ENCODE measurements at regions not wholly inside any gene's neighbourhood (a gene's known extent, or its start where the extent isn't known, plus 50 kb on each side); places are given as distances from the start of the nearest gene placed in this dataset.

DNA sequence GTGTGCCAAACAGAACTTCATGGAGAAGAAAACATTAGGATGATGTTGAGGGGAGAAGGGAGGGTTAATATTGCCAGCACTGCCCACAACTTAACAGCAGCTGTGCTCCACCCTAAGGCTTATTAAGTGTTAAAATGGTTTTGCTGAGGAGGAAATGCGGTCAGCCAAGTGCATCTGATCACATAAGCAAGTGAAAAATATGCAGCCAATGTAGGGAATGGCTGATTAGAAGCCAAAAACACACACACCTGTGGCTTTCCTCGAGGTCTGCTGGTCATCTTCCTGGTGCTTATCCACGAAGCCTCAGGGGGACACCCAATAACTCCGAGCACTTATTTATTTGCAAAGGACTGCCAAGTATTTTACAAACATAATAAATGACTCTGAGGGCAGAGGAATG, 66.3 kb upstream of the GPR45 start:
- TF ChIP-seq POLR2A (IDR thresholded peaks at IDR 0.05; ENCODE audit: extremely low read depth, insufficient read length) (no peak), MYC (IDR thresholded peaks at IDR 0.05; ENCODE audit: low read depth, low read length) (no peak), CTCF (IDR thresholded peaks at IDR 0.05; ENCODE audit: low read depth, low read length) (no peak)
- TF ChIP-seq, protein P1, sequence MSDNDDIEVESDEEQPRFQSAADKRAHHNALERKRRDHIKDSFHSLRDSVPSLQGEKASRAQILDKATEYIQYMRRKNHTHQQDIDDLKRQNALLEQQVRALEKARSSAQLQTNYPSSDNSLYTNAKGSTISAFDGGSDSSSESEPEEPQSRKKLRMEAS (IDR thresholded peaks at IDR 0.05; ENCODE audit: low read depth, low read length) = no peak
- H3K4me3 ChIP-seq (ENCODE audit: low read depth, low read length) = no peak overlapping the region
- DNase-seq (ENCODE audit: low read depth) = no peak

DNA sequence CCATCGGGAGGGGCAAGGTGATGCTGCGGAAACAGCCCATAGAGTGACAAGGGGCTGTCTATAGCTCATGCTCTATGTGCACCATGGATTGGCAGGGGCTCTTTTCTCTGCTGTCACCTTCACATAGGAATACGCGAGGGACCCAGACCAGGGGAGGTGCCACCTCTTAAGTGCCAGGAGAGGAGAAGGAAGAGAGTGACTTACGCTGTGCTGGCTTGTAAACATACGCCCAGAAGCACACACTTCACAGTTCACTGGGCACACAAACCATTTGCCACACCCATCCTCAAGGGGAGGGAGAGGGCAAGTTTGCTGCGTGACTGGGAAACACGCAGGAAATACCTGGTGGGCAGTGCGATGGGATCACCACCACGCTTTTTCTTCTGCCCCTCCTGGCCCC, 65.1 kb upstream of the GPR45 start:
- TF ChIP-seq CTCF (IDR thresholded peaks at IDR 0.05; ENCODE audit: low read depth, low read length) = no peak
- TF ChIP-seq, protein P1 (IDR thresholded peaks at IDR 0.05; ENCODE audit: low read depth, low read length) = no peak
- no peak for TF ChIP-seq MYC (IDR thresholded peaks at IDR 0.05; ENCODE audit: low read depth, low read length)
- TF ChIP-seq POLR2A (IDR thresholded peaks at IDR 0.05; ENCODE audit: extremely low read depth, insufficient read length) = no peak
- H3K4me3 ChIP-seq (ENCODE audit: low read depth, low read length) = no peak overlapping the region
- DNase-seq (ENCODE audit: low read depth) = no peak

- TF ChIP-seq, protein P1 (IDR thresholded peaks at IDR 0.05; ENCODE audit: low read depth, low read length) = no peak
- TF ChIP-seq POLR2A (IDR thresholded peaks at IDR 0.05; ENCODE audit: extremely low read depth, insufficient read length) (no peak), MYC (IDR thresholded peaks at IDR 0.05; ENCODE audit: low read depth, low read length) (no peak), CTCF (IDR thresholded peaks at IDR 0.05; ENCODE audit: low read depth, low read length) (no peak)
- no peak overlapping the region for H3K4me3 ChIP-seq (ENCODE audit: low read depth, low read length)
- DNase-seq (ENCODE audit: low read depth) = no peak
These were observed 64.5 kb upstream of the GPR45 start for GRCh38 chr2:105177008-105177407.

GRCh38 chr2:105177536-105178254, 63.8 kb upstream of the GPR45 start:
- DNase-seq (ENCODE audit: low read depth) = no peak
- H3K4me3 ChIP-seq (ENCODE audit: low read depth, low read length) = no peak overlapping the region
- TF ChIP-seq, protein P1 (IDR thresholded peaks at IDR 0.05; ENCODE audit: low read depth, low read length) = no peak
- TF ChIP-seq MYC (IDR thresholded peaks at IDR 0.05; ENCODE audit: low read depth, low read length) (no peak), POLR2A (IDR thresholded peaks at IDR 0.05; ENCODE audit: extremely low read depth, insufficient read length) (no peak), CTCF (IDR thresholded peaks at IDR 0.05; ENCODE audit: low read depth, low read length) (no peak)

DNA sequence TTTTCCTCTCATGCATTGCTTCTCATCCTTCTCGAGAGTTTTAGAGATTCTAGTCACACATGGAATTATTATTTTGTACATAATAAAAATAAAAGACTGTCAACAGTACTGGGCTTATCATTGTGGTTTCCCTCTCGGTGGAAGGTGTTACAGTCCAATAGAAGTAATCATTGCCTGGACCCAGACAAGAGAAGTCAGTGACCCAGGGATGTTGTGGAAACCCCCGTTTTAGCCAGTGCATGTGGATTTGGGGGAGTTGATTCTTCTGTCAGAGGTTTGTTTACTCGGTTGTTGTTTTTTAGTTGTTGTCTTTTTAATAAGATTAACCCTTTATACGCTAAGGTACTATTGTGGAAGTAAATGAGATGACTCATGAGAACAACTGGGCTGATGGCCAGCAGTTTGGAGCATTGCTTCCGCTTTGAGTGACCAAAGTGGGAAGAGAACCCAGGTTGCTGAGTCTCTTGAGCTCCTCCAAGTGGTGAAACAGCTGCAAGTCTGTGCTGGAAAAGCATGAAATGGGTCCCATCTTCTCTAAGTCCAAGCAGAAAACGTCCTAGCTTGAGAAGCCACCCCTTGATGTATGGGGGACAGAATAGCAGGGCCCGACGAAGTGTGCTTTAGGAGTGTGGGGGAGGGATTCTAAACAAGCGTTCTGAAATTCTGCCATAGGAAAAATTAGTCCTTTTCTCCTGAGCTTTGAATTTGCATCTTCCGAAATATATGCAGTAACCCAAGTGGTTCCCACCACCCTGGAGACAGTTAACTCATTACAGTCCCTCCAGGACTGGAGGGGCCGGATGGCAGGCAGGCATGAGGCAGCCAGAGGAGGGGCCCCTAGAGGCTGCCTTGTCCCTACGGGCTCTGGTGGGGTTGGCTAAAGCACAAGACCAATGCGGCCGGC, 61.8 kb upstream of the GPR45 start:
- DNase-seq (ENCODE audit: low read depth) = peak; percentile 77
- no peak for TF ChIP-seq MYC (IDR thresholded peaks at IDR 0.05; ENCODE audit: low read depth, low read length)
- TF ChIP-seq, protein P1 (IDR thresholded peaks at IDR 0.05; ENCODE audit: low read depth, low read length) = no peak
- TF ChIP-seq CTCF (IDR thresholded peaks at IDR 0.05; ENCODE audit: low read depth, low read length) = peak; percentile 76
- TF ChIP-seq POLR2A (IDR thresholded peaks at IDR 0.05; ENCODE audit: extremely low read depth, insufficient read length) = no peak
- no peak overlapping the region for H3K4me3 ChIP-seq (ENCODE audit: low read depth, low read length)

Data from NB4 (cell line).